ES-I3 (cell line): ENCODE measurements at regions not wholly inside any gene's neighbourhood (a gene's known extent, or its start where the extent isn't known, plus 50 kb on each side); places are given as distances from the start of the nearest gene placed in this dataset.
"Not testable (repeated sequence)": the region's sequence is repeated elsewhere in the genome, so short reads cannot be mapped to it uniquely, and the experiment has no call there.

Experiments
- H3K36me3 ChIP-seq: 2 replicates; pipeline ENCODE4 v1.6.1; 2013; ENCODE audit warnings: mild to moderate bottlenecking, low read length, control low read depth, moderate library complexity; ENCODE audit not compliant: insufficient read depth
- H3K4me1 ChIP-seq: 2 replicates; pipeline ENCODE4 v1.6.1; 2013; ENCODE audit warnings: mild to moderate bottlenecking, control low read depth, low read length; ENCODE audit not compliant: insufficient read depth
- H3K9ac ChIP-seq: 2 replicates; pipeline ENCODE4 v1.6.1; 2013; ENCODE audit warnings: low read depth, mild to moderate bottlenecking, low read length, moderate library complexity
- H3K9me3 ChIP-seq: 2 replicates; pipeline ENCODE4 v1.6.1; 2013; ENCODE audit warnings: mild to moderate bottlenecking, low read length, moderate library complexity; ENCODE audit not compliant: control insufficient read depth, insufficient read depth

- no peaks in the 10 kb centered on the region for H3K4me1 ChIP-seq
- no peak overlapping the region for H3K9ac ChIP-seq
- H3K9me3 ChIP-seq, result no peaks in the 10 kb centered on the region
- H3K36me3 ChIP-seq, result no peaks in the 10 kb centered on the region
These were observed 99.1 kb upstream of the CHMP2B start for GRCh38 chr3:87128006-87128405.

DNA sequence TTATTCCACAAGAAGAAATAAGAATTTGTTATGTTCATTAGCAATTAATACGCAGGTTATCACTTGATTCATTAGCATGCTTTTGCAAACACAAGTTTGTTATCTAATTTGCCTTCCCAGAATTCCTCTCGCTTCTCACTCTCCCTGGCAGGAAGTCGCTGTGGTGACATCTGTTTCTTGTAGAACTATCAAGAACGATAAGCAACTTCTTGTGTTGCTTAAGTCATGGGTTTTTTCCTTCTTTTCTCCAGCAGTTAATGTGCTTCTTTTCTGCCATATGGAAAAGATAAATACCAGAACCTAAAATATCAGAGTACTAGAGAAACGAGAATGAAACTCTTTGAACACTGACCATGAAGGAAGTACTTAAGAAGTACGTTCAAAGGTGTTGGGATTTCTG, 99.8 kb upstream of the CHMP2B start:
- Histone ChIP-seq H3K4me1 (no peaks in the 10 kb centered on the region), H3K36me3 (no peaks in the 10 kb centered on the region), H3K9ac (no peak overlapping the region), H3K9me3 (no peaks in the 10 kb centered on the region)

GRCh38 chr3:87126321-87126720, 100.8 kb upstream of the CHMP2B start:
- H3K4me1 ChIP-seq, result no peaks in the 10 kb centered on the region
- no peaks in the 10 kb centered on the region for H3K9me3 ChIP-seq
- no peaks in the 10 kb centered on the region for H3K36me3 ChIP-seq
- no peak overlapping the region for H3K9ac ChIP-seq

DNA sequence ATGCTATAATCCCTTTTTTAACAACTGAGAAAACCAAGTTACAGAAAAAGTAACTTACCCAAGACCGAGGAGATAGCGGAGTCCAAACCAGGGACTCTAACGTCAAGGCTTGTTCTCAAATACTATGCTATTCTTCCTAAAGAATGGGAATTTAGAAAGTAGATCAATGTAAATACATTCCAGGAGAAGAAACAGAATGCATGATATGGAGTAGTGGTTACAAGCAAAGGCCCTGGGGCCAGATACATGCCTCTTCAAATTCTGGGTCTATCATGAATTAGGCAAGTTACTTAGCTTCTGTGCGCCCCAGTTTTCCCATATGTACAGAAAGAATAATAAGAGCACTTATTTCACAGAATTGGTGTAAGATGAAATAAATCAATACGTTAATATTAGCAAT, 102.0 kb upstream of the CHMP2B start:
- Histone ChIP-seq H3K9me3 (no peaks in the 10 kb centered on the region), H3K4me1 (no peaks in the 10 kb centered on the region), H3K9ac (no peak overlapping the region), H3K36me3 (no peaks in the 10 kb centered on the region)

- Histone ChIP-seq H3K9ac (no peak overlapping the region), H3K36me3 (no peaks in the 10 kb centered on the region), H3K9me3 (no peaks in the 10 kb centered on the region), H3K4me1 (no peaks in the 10 kb centered on the region)
These were observed 104.3 kb upstream of the CHMP2B start for GRCh38 chr3:87122766-87123165.

GRCh38 chr3:87121856-87122255, 105.3 kb upstream of the CHMP2B start:
- no peaks in the 10 kb centered on the region for H3K36me3 ChIP-seq
- no peak overlapping the region for H3K9ac ChIP-seq
- no peaks in the 10 kb centered on the region for H3K9me3 ChIP-seq
- no peaks in the 10 kb centered on the region for H3K4me1 ChIP-seq

GRCh38 chr3:87120881-87121280, 106.2 kb upstream of the CHMP2B start:
- no peaks in the 10 kb centered on the region for H3K4me1 ChIP-seq
- no peaks in the 10 kb centered on the region for H3K36me3 ChIP-seq
- H3K9me3 ChIP-seq, result no peaks in the 10 kb centered on the region
- H3K9ac ChIP-seq, result no peak overlapping the region

- H3K9ac ChIP-seq, result no peak overlapping the region
- no peaks in the 10 kb centered on the region for H3K36me3 ChIP-seq
These were observed 106.9 kb upstream of the CHMP2B start for GRCh38 chr3:87120236-87120635.

GRCh38 chr3:87109465-87109864, 117.6 kb upstream of the CHMP2B start:
- peaks cover 6% of the 10 kb centered on the region; the same call in 1 of the 2 replicates for H3K9me3 ChIP-seq
- H3K9ac ChIP-seq, result no peak overlapping the region
- H3K4me1 ChIP-seq, result peaks cover 4% of the 10 kb centered on the region; the same call in 1 of the 2 replicates
- H3K36me3 ChIP-seq, result no peaks in the 10 kb centered on the region

More at GRCh38 chr3:87120236-87120635, 106.9 kb upstream of the CHMP2B start:
- Histone ChIP-seq H3K4me1 (no peaks in the 10 kb centered on the region), H3K9me3 (no peaks in the 10 kb centered on the region)

GRCh38 chr3:87101861-87102625, 111.1 kb upstream of the VGLL3 start:
- peaks cover 4% of the 10 kb centered on the region; the same call in 1 of the 2 replicates for H3K4me1 ChIP-seq
- H3K9me3 ChIP-seq, result peaks cover 6% of the 10 kb centered on the region; the same call in 1 of the 2 replicates
- no peaks in the 10 kb centered on the region for H3K36me3 ChIP-seq
- H3K9ac ChIP-seq, result no peak overlapping the region

GRCh38 chr3:87097733-87098132, 106.8 kb upstream of the VGLL3 start:
- not testable (repeated sequence) for H3K4me1 ChIP-seq, H3K9me3 ChIP-seq, H3K9ac ChIP-seq, H3K36me3 ChIP-seq

- H3K9ac ChIP-seq, result no peak overlapping the region
- H3K36me3 ChIP-seq, result no peaks in the 10 kb centered on the region
- H3K9me3 ChIP-seq, result no peaks in the 10 kb centered on the region
- no peaks in the 10 kb centered on the region for H3K4me1 ChIP-seq
These were observed 99.7 kb upstream of the VGLL3 start for GRCh38 chr3:87090631-87091030.

- no peaks in the 10 kb centered on the region for H3K9me3 ChIP-seq
- no peaks in the 10 kb centered on the region for H3K36me3 ChIP-seq
- H3K9ac ChIP-seq, result peak overlapping the region; percentile 34; the same call in 1 of the 2 replicates
- H3K4me1 ChIP-seq, result no peaks in the 10 kb centered on the region
These were observed 98.3 kb upstream of the VGLL3 start for GRCh38 chr3:87088993-87089841.

GRCh38 chr3:87088430-87088992, 97.6 kb upstream of the VGLL3 start:
- Histone ChIP-seq H3K4me1 (no peaks in the 10 kb centered on the region), H3K9me3 (no peaks in the 10 kb centered on the region), H3K9ac (peak overlapping the region; percentile 34; the same call in 1 of the 2 replicates), H3K36me3 (no peaks in the 10 kb centered on the region)
